HCT116 (cell line): ENCODE measurements at regions not wholly inside any gene's neighbourhood (a gene's known extent, or its start where the extent isn't known, plus 50 kb on each side); places are given as distances from the start of the nearest gene placed in this dataset.

Experiments used
- ATAC-seq: fragments of 200-7000 bp; cut with Tn5 transposase; 2 replicates; pipeline ENCODE4 v1.9.1; 2020; ENCODE audit warnings: mild to moderate bottlenecking, moderate library complexity
- BruUV-seq: library from RNA; stranded (reverse); fragments of 400-500 nt; replicated peaks from 2 replicates; lab custom pipeline; 2021; lab: Mats Ljungman, UMichigan
- CTCF ChIA-PET: fragments of 300-600 bp; sonication (Branson Sonifier 250); formaldehyde crosslinking; loops from one replicate; lab custom pipeline; 2021; ENCODE audit warnings: antibody characterized with exemption; lab: Charles Lee
- POLR2A ChIA-PET: fragments of 300-600, 350-600 bp; sonication (Branson Sonifier 250); formaldehyde crosslinking; loops from one replicate; lab custom pipeline; 2021; ENCODE audit warnings: antibody characterized with exemption; lab: Charles Lee
- RAD21 ChIA-PET, 2 experiments: fragments of 300-600 bp; sonication (Branson Sonifier 250); formaldehyde crosslinking; loops; one replicate each; lab custom pipeline; 2023; ENCODE audit warnings: low total read pairs in 2 of 2; ENCODE audit not compliant: uncharacterized antibody in 2 of 2, unreplicated experiment in 2 of 2, low non-redundant PET in 1 of 2; lab: Charles Lee
- DNase-seq: peaks from one replicate; pipeline ENCODE4 v3.0.0-alpha.2; 2010; ENCODE audit warnings: low read depth, low spot score
- H2AFZ ChIP-seq: fragments of 200-600 bp; shearing (Covaris generic), sonication (generic); 2 replicates; pipeline ENCODE4 v1.6.1; 2017; ENCODE audit warnings: low read depth, mixed run types, mixed read lengths, antibody characterized with exemption, low read length; ENCODE audit not compliant: poor library complexity, severe bottlenecking
- H3K27ac ChIP-seq: 2 replicates; pipeline ENCODE4 v1.5.1; 2012; ENCODE audit warnings: low read depth, low read length
- H3K27me3 ChIP-seq: fragments of 200-600 bp; sonication (generic); 2 replicates; pipeline ENCODE4 v1.6.1; 2016; ENCODE audit warnings: mixed run types, low read length, mixed read lengths; ENCODE audit not compliant: insufficient read depth
- H3K36me3 ChIP-seq, 2 experiments: fragments of 200-500 bp in 1 of 2; fragments of 200-600 bp in 1 of 2; sonication (Bioruptor generic) in 1 of 2; sonication (generic) in 1 of 2; 2 replicates each; pipeline versions ENCODE4 v1.5.1 to v1.6.1; 2014 to 2016; ENCODE audit warnings: low read length in 2 of 2, inconsistent platforms in 1 of 2, mixed read lengths in 1 of 2, mixed run types in 1 of 2; ENCODE audit not compliant: insufficient read depth in 2 of 2, control insufficient read depth in 1 of 2
- H3K4me1 ChIP-seq, 2 experiments: fragments of 200-600 bp in 1 of 2; sonication (generic) in 1 of 2; 2 replicates each; pipeline versions ENCODE4 v1.5.1 to v1.6.1; 2012 to 2017; ENCODE audit warnings: low read length in 2 of 2, inconsistent platforms in 1 of 2, mild to moderate bottlenecking in 1 of 2, mixed read lengths in 1 of 2, mixed run types in 1 of 2, moderate library complexity in 1 of 2; ENCODE audit not compliant: insufficient read depth in 2 of 2, control insufficient read depth in 1 of 2
- H3K4me2 ChIP-seq: fragments of 200-600 bp; sonication (generic); 2 replicates; pipeline ENCODE4 v1.6.1; 2017; ENCODE audit warnings: mixed run types, low read length, mixed read lengths
- H3K4me3 ChIP-seq, 2 experiments: fragments of 200-600 bp in 1 of 2; sonication (generic) in 1 of 2; replicated peaks in 1 of 2; 2 replicates each; pipeline ENCODE4 v1.5.1; 2011 to 2016; ENCODE audit warnings: low read length in 2 of 2, control low read depth in 1 of 2, low read depth in 1 of 2, mild to moderate bottlenecking in 1 of 2, mixed read lengths in 1 of 2, mixed run types in 1 of 2
- H3K79me2 ChIP-seq: fragments of 200-600 bp; sonication (generic); 2 replicates; pipeline ENCODE4 v1.6.1; 2017; ENCODE audit warnings: mild to moderate bottlenecking, mixed run types, low read length, moderate library complexity, mixed read lengths; ENCODE audit not compliant: insufficient read depth
- H3K9ac ChIP-seq: fragments of 200-600 bp; sonication (generic); 2 replicates; pipeline ENCODE4 v1.6.1; 2016; ENCODE audit warnings: low read length, mixed read lengths
- H3K9me2 ChIP-seq: fragments of 200-600 bp; sonication (generic), shearing (Covaris generic); 2 replicates; pipeline ENCODE4 v1.6.1; 2017; ENCODE audit warnings: mixed run types, mild to moderate bottlenecking, moderate library complexity; ENCODE audit not compliant: insufficient read depth
- H3K9me3 ChIP-seq, 2 experiments: fragments of 200-500 bp in 1 of 2; fragments of 200-600 bp in 1 of 2; sonication (Bioruptor generic) in 1 of 2; sonication (generic) in 1 of 2; 2 replicates each; pipeline ENCODE4 v1.6.1; 2014 to 2017; ENCODE audit warnings: low read length in 2 of 2, mixed read lengths in 2 of 2, inconsistent platforms in 1 of 2, low read depth in 1 of 2, mild to moderate bottlenecking in 1 of 2, mixed run types in 1 of 2, moderate library complexity in 1 of 2; ENCODE audit not compliant: control insufficient read depth in 1 of 2, insufficient read depth in 1 of 2
- H4K20me1 ChIP-seq: fragments of 200-600 bp; sonication (generic), shearing (Covaris generic); 2 replicates; pipeline ENCODE4 v1.6.1; 2017; ENCODE audit warnings: mixed run types, mild to moderate bottlenecking, moderate library complexity; ENCODE audit not compliant: insufficient read depth
- CBX3 ChIP-seq: IDR thresholded peaks from 2 replicates; pipeline ENCODE4 v1.6.1; 2012; ENCODE audit warnings: low read depth
- CEBPB ChIP-seq: IDR thresholded peaks from 2 replicates; pipeline ENCODE4 v1.6.1; 2012; ENCODE audit warnings: low read depth
- CTCF ChIP-seq, 3 experiments: fragments of 200-600 bp in 1 of 3; sonication (generic) in 1 of 3; IDR thresholded peaks in 2 of 3; conservative IDR thresholded peaks in 1 of 3; 2 replicates each; pipeline ENCODE4 v1.5.1; 2012 to 2017; ENCODE audit warnings: low read depth in 2 of 3, low read length in 2 of 3, antibody characterized with exemption in 1 of 3, borderline replicate concordance in 1 of 3, control low read depth in 1 of 3, mild to moderate bottlenecking in 1 of 3, mixed read lengths in 1 of 3, mixed run types in 1 of 3, moderate library complexity in 1 of 3; ENCODE audit not compliant: insufficient read depth in 1 of 3
- EGR1 ChIP-seq: IDR thresholded peaks from 2 replicates; pipeline ENCODE4 v1.6.1; 2012; ENCODE audit warnings: low read depth
- ELF1 ChIP-seq: IDR thresholded peaks from 2 replicates; pipeline ENCODE4 v1.6.1; 2012; ENCODE audit warnings: low read depth, borderline replicate concordance
- FOSL1 ChIP-seq: IDR thresholded peaks from 2 replicates; pipeline ENCODE4 v1.6.1; 2012; ENCODE audit warnings: low read depth
- MAX ChIP-seq: IDR thresholded peaks from 2 replicates; pipeline ENCODE4 v1.6.1; 2012
- POLR2AphosphoS5 ChIP-seq: IDR thresholded peaks from 2 replicates; pipeline ENCODE4 v1.6.1; 2011; ENCODE audit warnings: mild to moderate bottlenecking, low read depth, low read length, moderate library complexity
- REST ChIP-seq: IDR thresholded peaks from 2 replicates; pipeline ENCODE4 v1.6.1; 2012; ENCODE audit warnings: low read depth
- SIN3A ChIP-seq: IDR thresholded peaks from 2 replicates; pipeline ENCODE4 v1.6.1; 2012; ENCODE audit warnings: low read depth
- SP1 ChIP-seq: IDR thresholded peaks from 2 replicates; pipeline ENCODE4 v1.6.1; 2012; ENCODE audit warnings: low read depth
- SRF ChIP-seq: IDR thresholded peaks from 2 replicates; pipeline ENCODE4 v1.6.1; 2012; ENCODE audit warnings: low read depth
- TCF7L2 ChIP-seq: IDR thresholded peaks from 2 replicates; pipeline ENCODE4 v1.7.0; 2011; ENCODE audit warnings: borderline replicate concordance, inconsistent platforms; ENCODE audit not compliant: insufficient read depth, insufficient read length; ENCODE audit errors: extremely low read depth
- YY1 ChIP-seq: IDR thresholded peaks from 2 replicates; pipeline ENCODE4 v1.6.1; 2011; ENCODE audit warnings: low read length, low read depth, moderate library complexity, mild to moderate bottlenecking; ENCODE audit not compliant: insufficient replicate concordance; ENCODE audit errors: extremely low read depth
- ZBTB33 ChIP-seq: IDR thresholded peaks from 2 replicates; pipeline ENCODE4 v1.6.1; 2011; ENCODE audit warnings: mild to moderate bottlenecking, low read length, moderate library complexity; ENCODE audit not compliant: insufficient replicate concordance; ENCODE audit errors: extremely low read depth
- ZFX ChIP-seq: fragments of 450-650 bp; IDR thresholded peaks from 2 replicates; pipeline ENCODE4 v1.6.1; 2017
- ZNF274 ChIP-seq: fragments of 200-500 bp; sonication (Bioruptor generic); IDR thresholded peaks from 2 replicates; pipeline ENCODE4 v1.6.1; 2014; ENCODE audit warnings: mild to moderate bottlenecking, low read depth, low read length, inconsistent platforms
- intact Hi-C: fragments of 100-400 bp; cut with micrococcal nuclease; formaldehyde crosslinking; loops from 2 replicates; pipeline ENCODE4 v1.10.0; 2022

- Histone ChIP-seq H3K9ac (no peak overlapping the region), H3K9me3 (no peaks in the 10 kb centered on the region), H3K79me2 (no peaks in the 10 kb centered on the region), H2AFZ (no peak overlapping the region), H3K4me2 (no peak overlapping the region), H3K4me1 (no peaks in the 10 kb centered on the region), H3K27ac (no peak overlapping the region), H3K4me3 (no peak overlapping the region), H3K36me3 (no peaks in the 10 kb centered on the region), H3K27me3 (peaks cover 37% of the 10 kb centered on the region), H3K9me2 (no peaks in the 10 kb centered on the region), H4K20me1 (no peaks in the 10 kb centered on the region)
- TF ChIP-seq SIN3A (no peak), CTCF (IDR thresholded peaks at IDR 0.05 in 2 of 3, conservative IDR thresholded peaks at IDR 0.05 in 1 of 3; ENCODE audit: borderline replicate concordance in 1 of 3, insufficient read depth in 1 of 3, low read depth in 2 of 3, low read length in 2 of 3) (no peak), ZNF274 (no peak), EGR1 (no peak), CEBPB (no peak), REST (no peak), MAX (no peak), FOSL1 (no peak), ZFX (no peak), ZBTB33 (no peak), YY1 (no peak), TCF7L2 (no peak), POLR2AphosphoS5 (no peak), SRF (no peak), CBX3 (no peak), SP1 (no peak), ELF1 (no peak)
- DNase-seq: no peak
- BruUV-seq: no TSS peak
- no peak for ATAC-seq
- ChIA-PET RAD21 (no interaction called here), CTCF (no interaction called here), POLR2A (no interaction called here)
- intact Hi-C loops: no loop called here
Observed at GRCh38 chr12:11561411-11561810, 88.1 kb upstream of the ETV6 start.
